Spleen (tissue), 7 donors: ENCODE measurements at regions not wholly inside any gene's neighbourhood (a gene's known extent, or its start where the extent isn't known, plus 50 kb on each side); places are given as distances from the start of the nearest gene placed in this dataset.

Experiments used
- CTCF ChIP-seq, 11 experiments: fragments of 200-600 bp in 7 of 11; fragments of 450-650 bp in 4 of 11; sonication (generic) in 4 of 11; IDR thresholded peaks in 8 of 11; conservative IDR thresholded peaks in 3 of 11; 1 replicate in 7 of 11; 2 replicates in 4 of 11; pipeline versions ENCODE4 v1.4.0 to v1.8.0; 2016 to 2021; ENCODE audit warnings: antibody characterized with exemption in 11 of 11, inconsistent platforms in 4 of 11, mild to moderate bottlenecking in 1 of 11
- POLR2A ChIP-seq, 3 donors: fragments of 450-650 bp; IDR thresholded peaks; one replicate each; pipeline ENCODE4 v1.5.1; 2017; ENCODE audit warnings: antibody characterized with exemption in 3 of 3, mild to moderate bottlenecking in 1 of 3
- POLR2AphosphoS5 ChIP-seq, 3 donors: sonication (generic); formaldehyde crosslinking; IDR thresholded peaks; one replicate each; pipeline ENCODE4 v1.5.1; 2017; ENCODE audit warnings: antibody characterized with exemption in 3 of 3
- donor health status: DM: no; HTN: no; CAD: no; lungs with moderate emphysema.
- donor health status: DM: no; HTN: no; CAD: no.
- donor health status: DM: no; HTN: no; CAD: no.

- TF ChIP-seq POLR2A (IDR thresholded peaks at IDR 0.05), result no peak
- TF ChIP-seq POLR2AphosphoS5 (IDR thresholded peaks at IDR 0.05), result no peak
- no peak for TF ChIP-seq CTCF (IDR thresholded peaks at IDR 0.05 in 8 of 11, conservative IDR thresholded peaks at IDR 0.05 in 3 of 11)
Measured at GRCh38 chr17:15051933-15052332, 213.2 kb downstream of the PMP22 start.
